ENCODE measurements at regions not wholly inside any gene's neighbourhood (a gene's known extent, or its start where the extent isn't known, plus 50 kb on each side); places are given as distances from the start of the nearest gene placed in this dataset.

DNA sequence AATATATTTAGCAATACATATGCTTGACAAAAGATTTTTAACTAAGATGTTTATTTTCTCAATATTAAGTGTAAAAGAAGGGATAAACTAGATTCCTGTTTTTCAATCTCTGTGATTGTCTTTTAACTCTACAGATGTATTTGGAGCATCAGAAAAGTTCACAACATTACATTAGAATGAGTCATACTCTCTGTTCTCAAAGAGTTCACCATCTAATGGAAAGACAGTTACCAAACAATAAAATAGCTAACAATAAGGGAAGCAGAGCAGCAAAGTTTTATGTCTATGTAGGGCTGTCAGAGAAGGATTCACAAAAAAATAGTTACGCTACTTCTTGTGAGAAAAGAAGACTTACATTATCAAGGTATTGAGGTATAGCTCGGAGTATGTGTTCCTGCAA lies 109.2 kb upstream of the MAP2 start:
- Histone ChIP-seq H3K4me1 (no peaks in the 10 kb centered on the region), H3K9me3 (no peaks in the 10 kb centered on the region), H3K36me3 (no peaks in the 10 kb centered on the region), H3K4me3 (replicated peaks in 1 of 3) (no peak overlapping the region), H3K27me3 (no peaks in the 10 kb centered on the region), H3K27ac (no peak overlapping the region)
- TF ChIP-seq POLR2A (IDR thresholded peaks at IDR 0.05): no peak
- TF ChIP-seq, protein P1, sequence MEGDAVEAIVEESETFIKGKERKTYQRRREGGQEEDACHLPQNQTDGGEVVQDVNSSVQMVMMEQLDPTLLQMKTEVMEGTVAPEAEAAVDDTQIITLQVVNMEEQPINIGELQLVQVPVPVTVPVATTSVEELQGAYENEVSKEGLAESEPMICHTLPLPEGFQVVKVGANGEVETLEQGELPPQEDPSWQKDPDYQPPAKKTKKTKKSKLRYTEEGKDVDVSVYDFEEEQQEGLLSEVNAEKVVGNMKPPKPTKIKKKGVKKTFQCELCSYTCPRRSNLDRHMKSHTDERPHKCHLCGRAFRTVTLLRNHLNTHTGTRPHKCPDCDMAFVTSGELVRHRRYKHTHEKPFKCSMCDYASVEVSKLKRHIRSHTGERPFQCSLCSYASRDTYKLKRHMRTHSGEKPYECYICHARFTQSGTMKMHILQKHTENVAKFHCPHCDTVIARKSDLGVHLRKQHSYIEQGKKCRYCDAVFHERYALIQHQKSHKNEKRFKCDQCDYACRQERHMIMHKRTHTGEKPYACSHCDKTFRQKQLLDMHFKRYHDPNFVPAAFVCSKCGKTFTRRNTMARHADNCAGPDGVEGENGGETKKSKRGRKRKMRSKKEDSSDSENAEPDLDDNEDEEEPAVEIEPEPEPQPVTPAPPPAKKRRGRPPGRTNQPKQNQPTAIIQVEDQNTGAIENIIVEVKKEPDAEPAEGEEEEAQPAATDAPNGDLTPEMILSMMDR (IDR thresholded peaks at IDR 0.05): no peak
- intact Hi-C loops (cut with DNase I): no loop called here
- DNase-seq: no peak
- WGBS, 2 donors: 95% methylated on average over 2 of the region's 2 CpGs

GRCh38 chr2:209316141-209316540 lies 107.7 kb upstream of the MAP2 start:
- intact Hi-C loops (cut with DNase I): no loop called here
- TF ChIP-seq POLR2A (IDR thresholded peaks at IDR 0.05): no peak
- TF ChIP-seq, protein P1 (IDR thresholded peaks at IDR 0.05): no peak
- Histone ChIP-seq H3K4me1 (no peaks in the 10 kb centered on the region), H3K9me3 (no peaks in the 10 kb centered on the region), H3K27me3 (no peaks in the 10 kb centered on the region), H3K27ac (no peak overlapping the region), H3K36me3 (no peaks in the 10 kb centered on the region), H3K4me3 (replicated peaks in 1 of 3) (no peak overlapping the region)
- 56 to 68% methylated on average over 2 of the region's 2 CpGs for WGBS, 2 donors
- no peak for DNase-seq

DNA sequence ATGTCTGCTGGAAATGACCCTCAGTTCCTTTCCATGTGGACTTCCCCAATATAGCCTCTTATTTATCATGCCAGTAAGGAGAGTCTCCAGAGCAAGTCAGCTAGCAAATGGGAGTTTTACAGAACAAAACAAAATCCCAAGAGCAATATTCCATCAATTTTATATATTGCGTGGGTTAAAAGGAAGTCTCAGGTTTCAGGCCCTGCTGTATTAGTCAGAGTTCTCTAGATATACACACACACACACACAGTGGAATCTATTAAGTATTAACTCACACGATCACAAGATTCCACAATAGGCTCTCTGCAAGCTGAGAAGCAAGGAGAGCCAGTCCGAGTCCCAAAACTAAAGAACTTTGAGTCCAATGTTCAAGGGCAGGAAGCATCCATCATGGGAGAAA lies 102.8 kb upstream of the MAP2 start:
- H3K9me3 ChIP-seq: no peaks in the 10 kb centered on the region
- DNase-seq: no peak
- H3K4me3 ChIP-seq (replicated peaks in 1 of 3): no peak overlapping the region
- WGBS, 2 donors: 61 to 77% methylated on average over 3 of the region's 3 CpGs
- no peaks in the 10 kb centered on the region for H3K27me3 ChIP-seq
- H3K4me1 ChIP-seq: no peaks in the 10 kb centered on the region
- H3K36me3 ChIP-seq: no peaks in the 10 kb centered on the region
- H3K27ac ChIP-seq: no peak overlapping the region
- TF ChIP-seq, protein P1 (IDR thresholded peaks at IDR 0.05): no peak
- TF ChIP-seq POLR2A (IDR thresholded peaks at IDR 0.05): no peak
- intact Hi-C loops (cut with DNase I): no loop called here

DNA sequence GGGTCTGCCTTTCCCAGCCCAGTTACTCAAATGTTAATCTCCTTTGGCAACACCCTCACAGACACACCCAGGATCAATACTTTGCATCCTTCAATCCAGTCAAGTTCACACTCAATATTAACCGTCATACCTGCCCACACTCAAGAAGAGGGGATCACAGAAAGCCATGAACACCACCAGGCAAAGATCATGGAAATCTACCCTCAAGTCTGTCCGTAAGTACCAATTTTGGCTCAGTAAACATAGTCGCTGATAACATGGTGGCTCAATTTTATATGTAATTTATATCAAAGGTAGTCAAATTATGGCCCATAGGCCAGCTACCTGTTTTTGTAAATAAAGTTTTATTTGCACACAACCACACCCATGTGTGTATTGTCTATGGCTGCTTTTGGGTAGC lies 102.3 kb upstream of the MAP2 start:
- Histone ChIP-seq H3K4me3 (replicated peaks in 1 of 3) (no peak overlapping the region), H3K36me3 (no peaks in the 10 kb centered on the region), H3K27me3 (no peaks in the 10 kb centered on the region), H3K4me1 (no peaks in the 10 kb centered on the region), H3K9me3 (no peaks in the 10 kb centered on the region), H3K27ac (no peak overlapping the region)
- TF ChIP-seq, protein P1 (IDR thresholded peaks at IDR 0.05): no peak
- TF ChIP-seq POLR2A (IDR thresholded peaks at IDR 0.05): no peak
- no peak for DNase-seq
- WGBS, 2 donors: 98 to 99% methylated on average over 3 of the region's 3 CpGs
- intact Hi-C loops (cut with DNase I): no loop called here

DNA sequence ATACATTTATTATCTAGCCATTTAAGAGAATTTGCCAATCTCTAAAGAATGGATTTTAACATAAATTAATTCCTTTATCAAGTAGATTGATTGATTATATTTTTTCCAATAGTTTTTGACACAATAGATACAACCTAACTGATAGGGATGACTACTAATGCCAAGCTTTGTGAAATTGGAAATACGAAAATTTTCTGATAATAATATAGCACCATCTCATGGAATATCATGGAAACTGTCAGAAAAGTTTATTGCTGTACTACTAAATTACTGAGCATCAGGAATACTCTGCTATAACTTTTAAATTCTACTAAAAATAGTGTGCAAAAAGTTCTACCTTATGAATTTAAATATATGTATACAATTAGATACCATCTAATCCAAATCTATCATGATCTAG lies 101.8 kb upstream of the MAP2 start:
- Histone ChIP-seq H3K27ac (no peak overlapping the region), H3K27me3 (no peaks in the 10 kb centered on the region), H3K36me3 (no peaks in the 10 kb centered on the region), H3K9me3 (no peaks in the 10 kb centered on the region), H3K4me1 (no peaks in the 10 kb centered on the region), H3K4me3 (replicated peaks in 1 of 3) (no peak overlapping the region)
- 71 to 81% methylated on average over 1 of the region's 1 CpG for WGBS, 2 donors
- TF ChIP-seq POLR2A (IDR thresholded peaks at IDR 0.05): no peak
- TF ChIP-seq, protein P1 (IDR thresholded peaks at IDR 0.05): peak in 1 of 6 experiments; percentile 17
- intact Hi-C loops (cut with DNase I): no loop called here
- no peak for DNase-seq
